SK-N-SH (cell line): ENCODE measurements at regions not wholly inside any gene's neighbourhood (a gene's known extent, or its start where the extent isn't known, plus 50 kb on each side); places are given as distances from the start of the nearest gene placed in this dataset.

Experiments
- CTCF ChIP-seq: fragments of 200-600 bp; sonication (generic); IDR thresholded peaks from 2 replicates; pipeline ENCODE4 v1.6.1; 2017; ENCODE audit warnings: antibody characterized with exemption, mild to moderate bottlenecking, moderate library complexity
- FOSL2 ChIP-seq: IDR thresholded peaks from 2 replicates; pipeline ENCODE4 v1.4.0; 2012; ENCODE audit warnings: low read depth, mild to moderate bottlenecking, moderate library complexity, borderline replicate concordance
- NRF1 ChIP-seq: IDR thresholded peaks from 2 replicates; pipeline ENCODE4 v1.6.1; 2012; ENCODE audit warnings: low read depth, mild to moderate bottlenecking, low read length
- POLR2AphosphoS5 ChIP-seq: IDR thresholded peaks from 2 replicates; pipeline ENCODE4 v1.6.1; 2012; ENCODE audit warnings: low read depth, low read length
- RAD21 ChIP-seq: IDR thresholded peaks from 2 replicates; pipeline ENCODE4 v1.6.1; 2012; ENCODE audit warnings: mild to moderate bottlenecking, low read length
- RXRA ChIP-seq: IDR thresholded peaks from 2 replicates; pipeline ENCODE4 v1.4.0; 2012; ENCODE audit warnings: low read depth, mild to moderate bottlenecking, borderline replicate concordance
- TAF1 ChIP-seq: IDR thresholded peaks from 2 replicates; pipeline ENCODE4 v1.6.1; 2012; ENCODE audit warnings: low read depth, mild to moderate bottlenecking, low read length, moderate library complexity, borderline replicate concordance
- USF2 ChIP-seq: fragments of 150-350 bp; IDR thresholded peaks from 2 replicates; pipeline ENCODE4 v1.6.1; 2017; ENCODE audit warnings: antibody characterized with exemption, low read length, low read depth, borderline replicate concordance
- YY1 ChIP-seq: IDR thresholded peaks from 2 replicates; pipeline ENCODE4 v1.4.0; 2012; ENCODE audit warnings: low read depth, mild to moderate bottlenecking
- TF ChIP-seq, protein P1 (sequence below): IDR thresholded peaks from 2 replicates; pipeline ENCODE4 v1.6.1; 2012; ENCODE audit warnings: mild to moderate bottlenecking, low read depth, low read length, moderate library complexity
- TF ChIP-seq, protein P2 (sequence below): IDR thresholded peaks from 2 replicates; pipeline ENCODE4 v1.4.0; 2012; ENCODE audit warnings: low read depth
- TF ChIP-seq, protein P3 (sequence below): IDR thresholded peaks from 2 replicates; pipeline ENCODE4 v1.4.0; 2012; ENCODE audit warnings: low read depth, borderline replicate concordance

GRCh38 chr1:106613068-106613467, 443.4 kb upstream of the PRMT6 start:
- TF ChIP-seq CTCF (no peak), NRF1 (no peak), USF2 (no peak), RXRA (no peak), RAD21 (no peak), POLR2AphosphoS5 (no peak), YY1 (no peak), FOSL2 (no peak), TAF1 (no peak)
- TF ChIP-seq, protein P1, sequence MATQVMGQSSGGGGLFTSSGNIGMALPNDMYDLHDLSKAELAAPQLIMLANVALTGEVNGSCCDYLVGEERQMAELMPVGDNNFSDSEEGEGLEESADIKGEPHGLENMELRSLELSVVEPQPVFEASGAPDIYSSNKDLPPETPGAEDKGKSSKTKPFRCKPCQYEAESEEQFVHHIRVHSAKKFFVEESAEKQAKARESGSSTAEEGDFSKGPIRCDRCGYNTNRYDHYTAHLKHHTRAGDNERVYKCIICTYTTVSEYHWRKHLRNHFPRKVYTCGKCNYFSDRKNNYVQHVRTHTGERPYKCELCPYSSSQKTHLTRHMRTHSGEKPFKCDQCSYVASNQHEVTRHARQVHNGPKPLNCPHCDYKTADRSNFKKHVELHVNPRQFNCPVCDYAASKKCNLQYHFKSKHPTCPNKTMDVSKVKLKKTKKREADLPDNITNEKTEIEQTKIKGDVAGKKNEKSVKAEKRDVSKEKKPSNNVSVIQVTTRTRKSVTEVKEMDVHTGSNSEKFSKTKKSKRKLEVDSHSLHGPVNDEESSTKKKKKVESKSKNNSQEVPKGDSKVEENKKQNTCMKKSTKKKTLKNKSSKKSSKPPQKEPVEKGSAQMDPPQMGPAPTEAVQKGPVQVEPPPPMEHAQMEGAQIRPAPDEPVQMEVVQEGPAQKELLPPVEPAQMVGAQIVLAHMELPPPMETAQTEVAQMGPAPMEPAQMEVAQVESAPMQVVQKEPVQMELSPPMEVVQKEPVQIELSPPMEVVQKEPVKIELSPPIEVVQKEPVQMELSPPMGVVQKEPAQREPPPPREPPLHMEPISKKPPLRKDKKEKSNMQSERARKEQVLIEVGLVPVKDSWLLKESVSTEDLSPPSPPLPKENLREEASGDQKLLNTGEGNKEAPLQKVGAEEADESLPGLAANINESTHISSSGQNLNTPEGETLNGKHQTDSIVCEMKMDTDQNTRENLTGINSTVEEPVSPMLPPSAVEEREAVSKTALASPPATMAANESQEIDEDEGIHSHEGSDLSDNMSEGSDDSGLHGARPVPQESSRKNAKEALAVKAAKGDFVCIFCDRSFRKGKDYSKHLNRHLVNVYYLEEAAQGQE, result no peak
- TF ChIP-seq, protein P2, sequence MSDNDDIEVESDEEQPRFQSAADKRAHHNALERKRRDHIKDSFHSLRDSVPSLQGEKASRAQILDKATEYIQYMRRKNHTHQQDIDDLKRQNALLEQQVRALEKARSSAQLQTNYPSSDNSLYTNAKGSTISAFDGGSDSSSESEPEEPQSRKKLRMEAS, result no peak
- TF ChIP-seq, protein P3, sequence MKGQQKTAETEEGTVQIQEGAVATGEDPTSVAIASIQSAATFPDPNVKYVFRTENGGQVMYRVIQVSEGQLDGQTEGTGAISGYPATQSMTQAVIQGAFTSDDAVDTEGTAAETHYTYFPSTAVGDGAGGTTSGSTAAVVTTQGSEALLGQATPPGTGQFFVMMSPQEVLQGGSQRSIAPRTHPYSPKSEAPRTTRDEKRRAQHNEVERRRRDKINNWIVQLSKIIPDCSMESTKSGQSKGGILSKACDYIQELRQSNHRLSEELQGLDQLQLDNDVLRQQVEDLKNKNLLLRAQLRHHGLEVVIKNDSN, result no peak
